Fibroblast of lung (primary cell): ENCODE measurements at regions not wholly inside any gene's neighbourhood (a gene's known extent, or its start where the extent isn't known, plus 50 kb on each side); places are given as distances from the start of the nearest gene placed in this dataset.
A peak's percentile ranks its signal among the peaks of the same experiment; 100 is the strongest.

ENCODE experiments used
- DNase-seq, 2 donors: peaks; one replicate each; pipeline versions ENCODE4 v3.0.0 to v3.0.0-alpha.2; 2010; ENCODE audit warnings: low read depth in 2 of 2
- H2AFZ ChIP-seq: 2 replicates; pipeline ENCODE4 v1.5.1; 2012; ENCODE audit warnings: low read length, control low read depth, inconsistent platforms
- H3K27ac ChIP-seq: 2 replicates; pipeline ENCODE4 v1.5.1; 2011; ENCODE audit warnings: low read length, control low read depth; ENCODE audit not compliant: insufficient read depth
- H3K27me3 ChIP-seq: 2 replicates; pipeline ENCODE4 v1.5.1; 2011; ENCODE audit warnings: mild to moderate bottlenecking, low read length; ENCODE audit not compliant: control insufficient read depth, insufficient read depth
- H3K36me3 ChIP-seq: 2 replicates; pipeline ENCODE4 v1.5.1; 2011; ENCODE audit warnings: low read length; ENCODE audit not compliant: control insufficient read depth, insufficient read depth
- H3K4me1 ChIP-seq: 2 replicates; pipeline ENCODE4 v1.5.1; 2011; ENCODE audit warnings: low read length; ENCODE audit not compliant: control insufficient read depth, insufficient read depth; ENCODE audit errors: extremely low read depth
- H3K4me2 ChIP-seq: 2 replicates; pipeline ENCODE4 v1.5.1; 2011; ENCODE audit warnings: low read length, control low read depth; ENCODE audit not compliant: insufficient read depth; ENCODE audit errors: extremely low read depth
- H3K4me3 ChIP-seq, 4 experiments: fragments of 200-600 bp in 1 of 4; sonication (generic) in 1 of 4; replicated peaks in 1 of 4; 2 replicates each; pipeline ENCODE4 v1.5.1; 2011 to 2016; ENCODE audit warnings: low read length in 4 of 4, low read depth in 3 of 4, mild to moderate bottlenecking in 3 of 4, control low read depth in 2 of 4, inconsistent platforms in 1 of 4, mixed read lengths in 1 of 4; ENCODE audit not compliant: insufficient read depth in 1 of 4; ENCODE audit errors: control extremely low read depth in 1 of 4
- H3K79me2 ChIP-seq: 2 replicates; pipeline ENCODE4 v1.5.1; 2012; ENCODE audit warnings: mild to moderate bottlenecking, low read length, inconsistent platforms; ENCODE audit not compliant: control insufficient read depth, insufficient read depth
- H3K9ac ChIP-seq: 2 replicates; pipeline ENCODE4 v1.5.1; 2011; ENCODE audit warnings: mild to moderate bottlenecking, low read length, control low read depth; ENCODE audit not compliant: insufficient read depth
- H3K9me3 ChIP-seq: 2 replicates; pipeline ENCODE4 v1.5.1; 2012; ENCODE audit warnings: low read depth, low read length; ENCODE audit not compliant: control insufficient read depth, insufficient read depth
- H4K20me1 ChIP-seq: 2 replicates; pipeline ENCODE4 v1.5.1; 2011; ENCODE audit warnings: low read length; ENCODE audit not compliant: control insufficient read depth, insufficient read depth; ENCODE audit errors: extremely low read depth
- EZH2 ChIP-seq: IDR thresholded peaks from 2 replicates; pipeline ENCODE4 v1.5.1; 2012; ENCODE audit warnings: low read length, control low read depth, mild to moderate bottlenecking; ENCODE audit errors: missing control alignments
- TF ChIP-seq, protein P1 (sequence below), 2 donors: IDR thresholded peaks in 1 of 2; conservative IDR thresholded peaks in 1 of 2; 1 replicate in 1 of 2; 2 replicates in 1 of 2; pipeline ENCODE4 v1.5.1; 2011 to 2012; ENCODE audit warnings: low read length in 2 of 2, control low read depth in 1 of 2, inconsistent platforms in 1 of 2, low read depth in 1 of 2, mild to moderate bottlenecking in 1 of 2

DNA sequence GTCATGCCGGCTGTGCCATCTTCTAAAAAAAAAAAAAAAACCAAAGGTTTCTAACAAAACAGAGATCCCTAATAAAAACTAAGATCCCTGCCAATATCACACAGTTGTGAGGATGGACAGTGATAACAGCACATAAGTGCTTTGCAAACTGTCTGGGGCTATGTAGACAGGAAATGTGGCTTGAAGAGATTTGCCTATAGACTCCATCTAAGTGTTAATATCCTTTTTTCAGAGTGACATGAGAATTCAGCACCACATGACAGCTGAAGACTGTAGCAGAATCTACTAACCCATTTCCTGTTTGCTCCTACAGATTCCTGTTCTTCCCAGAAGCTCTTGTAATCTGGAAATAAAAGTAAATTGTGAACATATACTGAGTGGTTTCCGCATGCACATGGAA, 215.4 kb downstream of the KDR start:
- H3K9me3 ChIP-seq = no peaks in the 10 kb centered on the region
- H2AFZ ChIP-seq = no peak overlapping the region
- no peaks in the 10 kb centered on the region for H4K20me1 ChIP-seq
- H3K27ac ChIP-seq = no peak overlapping the region
- no peaks in the 10 kb centered on the region for H3K4me1 ChIP-seq
- no peaks in the 10 kb centered on the region for H3K79me2 ChIP-seq
- no peaks in the 10 kb centered on the region for H3K36me3 ChIP-seq
- no peak overlapping the region for H3K4me3 ChIP-seq
- H3K4me2 ChIP-seq = no peak overlapping the region
- peaks cover 3% of the 10 kb centered on the region for H3K27me3 ChIP-seq
- DNase-seq = no peak
- H3K9ac ChIP-seq = no peak overlapping the region
- TF ChIP-seq, protein P1, sequence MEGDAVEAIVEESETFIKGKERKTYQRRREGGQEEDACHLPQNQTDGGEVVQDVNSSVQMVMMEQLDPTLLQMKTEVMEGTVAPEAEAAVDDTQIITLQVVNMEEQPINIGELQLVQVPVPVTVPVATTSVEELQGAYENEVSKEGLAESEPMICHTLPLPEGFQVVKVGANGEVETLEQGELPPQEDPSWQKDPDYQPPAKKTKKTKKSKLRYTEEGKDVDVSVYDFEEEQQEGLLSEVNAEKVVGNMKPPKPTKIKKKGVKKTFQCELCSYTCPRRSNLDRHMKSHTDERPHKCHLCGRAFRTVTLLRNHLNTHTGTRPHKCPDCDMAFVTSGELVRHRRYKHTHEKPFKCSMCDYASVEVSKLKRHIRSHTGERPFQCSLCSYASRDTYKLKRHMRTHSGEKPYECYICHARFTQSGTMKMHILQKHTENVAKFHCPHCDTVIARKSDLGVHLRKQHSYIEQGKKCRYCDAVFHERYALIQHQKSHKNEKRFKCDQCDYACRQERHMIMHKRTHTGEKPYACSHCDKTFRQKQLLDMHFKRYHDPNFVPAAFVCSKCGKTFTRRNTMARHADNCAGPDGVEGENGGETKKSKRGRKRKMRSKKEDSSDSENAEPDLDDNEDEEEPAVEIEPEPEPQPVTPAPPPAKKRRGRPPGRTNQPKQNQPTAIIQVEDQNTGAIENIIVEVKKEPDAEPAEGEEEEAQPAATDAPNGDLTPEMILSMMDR (conservative IDR thresholded peaks at IDR 0.05 in 1 of 2, IDR thresholded peaks at IDR 0.05 in 1 of 2; ENCODE audit: low read depth in 1 of 2, low read length in 2 of 2) = no peak
- no peak for TF ChIP-seq EZH2

DNA sequence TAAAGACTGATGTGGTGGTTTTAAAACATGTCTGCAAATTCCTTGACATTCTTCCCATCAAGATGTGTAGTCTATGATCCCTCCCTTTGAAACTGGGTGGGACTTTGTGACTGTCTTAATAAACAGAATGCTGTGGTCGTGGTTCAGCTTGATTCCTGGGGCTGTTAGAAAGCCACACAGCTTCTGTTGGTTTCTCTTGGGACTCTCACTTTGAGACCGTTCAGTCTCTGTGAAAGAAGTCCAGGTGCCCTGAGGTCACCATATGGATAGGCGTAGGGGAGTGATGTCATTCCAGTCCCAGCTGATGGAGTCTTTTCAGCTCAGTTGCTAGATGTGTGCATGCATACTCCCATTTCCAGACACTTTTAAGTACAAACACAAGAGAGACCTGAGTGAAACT, 216.6 kb downstream of the KDR start:
- DNase-seq = peak in 1 of 2 donors; percentile 11
- Histone ChIP-seq H4K20me1 (no peaks in the 10 kb centered on the region), H3K4me2 (no peak overlapping the region), H3K79me2 (no peaks in the 10 kb centered on the region), H3K27me3 (no peaks in the 10 kb centered on the region), H3K4me3 (no peak overlapping the region), H3K9me3 (no peaks in the 10 kb centered on the region), H3K36me3 (no peaks in the 10 kb centered on the region), H3K4me1 (no peaks in the 10 kb centered on the region), H2AFZ (no peak overlapping the region), H3K9ac (no peak overlapping the region), H3K27ac (no peak overlapping the region)
- no peak for TF ChIP-seq EZH2
- TF ChIP-seq, protein P1 (conservative IDR thresholded peaks at IDR 0.05 in 1 of 2, IDR thresholded peaks at IDR 0.05 in 1 of 2; ENCODE audit: low read depth in 1 of 2, low read length in 2 of 2) = no peak

DNA sequence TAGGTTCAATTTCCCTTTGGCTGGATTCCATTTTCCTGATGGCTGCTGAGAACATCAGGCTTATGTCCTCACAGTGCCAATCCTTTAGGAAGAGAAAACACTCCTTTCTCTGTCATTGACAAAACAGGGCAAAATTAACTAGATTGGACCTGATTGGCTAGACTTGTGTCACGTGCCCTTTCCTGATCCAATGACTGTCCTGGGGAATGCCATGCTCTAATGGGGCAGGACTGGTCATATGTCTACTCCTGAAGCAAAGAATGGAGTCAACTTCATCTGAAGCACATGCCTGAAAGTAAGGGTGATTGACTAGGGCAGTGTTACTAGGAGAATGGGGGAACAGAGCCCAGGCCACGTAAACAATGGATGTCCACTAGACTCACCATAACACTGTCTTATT, 220.4 kb downstream of the KDR start:
- Histone ChIP-seq H3K79me2 (no peaks in the 10 kb centered on the region), H3K27ac (no peak overlapping the region), H3K27me3 (no peaks in the 10 kb centered on the region), H3K9ac (no peak overlapping the region), H4K20me1 (no peaks in the 10 kb centered on the region), H3K4me3 (no peak overlapping the region), H2AFZ (no peak overlapping the region), H3K4me2 (no peak overlapping the region), H3K9me3 (no peaks in the 10 kb centered on the region), H3K4me1 (no peaks in the 10 kb centered on the region), H3K36me3 (no peaks in the 10 kb centered on the region)
- DNase-seq = no peak
- TF ChIP-seq, protein P1 (conservative IDR thresholded peaks at IDR 0.05 in 1 of 2, IDR thresholded peaks at IDR 0.05 in 1 of 2; ENCODE audit: low read depth in 1 of 2, low read length in 2 of 2) = no peak
- no peak for TF ChIP-seq EZH2
